ENCODE measurements at regions not wholly inside any gene's neighbourhood (a gene's known extent, or its start where the extent isn't known, plus 50 kb on each side); places are given as distances from the start of the nearest gene placed in this dataset.

DNA sequence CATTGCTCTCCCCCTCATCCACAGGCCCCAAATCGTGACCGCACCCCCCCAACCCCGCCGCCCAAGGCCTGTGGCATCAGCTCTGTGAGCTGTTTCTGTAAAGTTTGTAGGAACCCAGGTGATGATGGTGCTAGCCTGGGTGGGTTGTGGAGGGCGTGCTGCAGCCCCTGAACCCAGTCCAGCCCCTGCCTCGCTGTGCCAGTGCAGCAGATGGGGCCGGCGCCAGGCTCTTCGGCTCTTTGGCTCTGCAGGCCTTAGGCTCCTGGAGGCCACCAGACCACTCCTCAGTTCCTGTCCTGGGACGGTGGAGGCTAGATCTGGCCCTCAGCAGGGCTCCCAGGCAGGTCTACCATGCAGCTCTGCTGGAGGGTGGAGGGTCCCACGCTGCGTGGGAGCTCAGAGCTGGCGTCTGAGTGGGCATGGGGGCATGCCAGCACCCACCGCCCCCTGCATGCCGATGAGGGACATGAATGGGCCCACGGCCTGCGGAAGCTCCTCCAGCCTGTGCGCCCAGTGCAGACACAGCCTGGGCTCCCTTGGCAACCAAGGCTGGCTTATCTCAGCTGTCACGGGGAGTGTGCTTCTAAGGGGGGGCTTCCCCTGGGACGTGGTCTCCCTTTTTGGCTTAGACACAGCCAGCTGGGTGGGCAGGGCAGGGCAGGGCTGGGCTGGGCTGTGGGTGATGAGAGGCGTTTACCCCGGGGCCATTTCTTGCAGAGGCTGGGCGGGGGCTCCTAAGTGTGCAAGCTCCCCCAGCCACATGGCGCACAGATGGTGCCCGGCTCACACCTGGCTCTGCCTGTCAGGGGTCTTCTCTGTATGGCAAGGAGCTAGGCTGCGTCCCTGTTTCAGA lies 1187.6 kb downstream of the BRD1 start:
- TF ChIP-seq, protein P1, sequence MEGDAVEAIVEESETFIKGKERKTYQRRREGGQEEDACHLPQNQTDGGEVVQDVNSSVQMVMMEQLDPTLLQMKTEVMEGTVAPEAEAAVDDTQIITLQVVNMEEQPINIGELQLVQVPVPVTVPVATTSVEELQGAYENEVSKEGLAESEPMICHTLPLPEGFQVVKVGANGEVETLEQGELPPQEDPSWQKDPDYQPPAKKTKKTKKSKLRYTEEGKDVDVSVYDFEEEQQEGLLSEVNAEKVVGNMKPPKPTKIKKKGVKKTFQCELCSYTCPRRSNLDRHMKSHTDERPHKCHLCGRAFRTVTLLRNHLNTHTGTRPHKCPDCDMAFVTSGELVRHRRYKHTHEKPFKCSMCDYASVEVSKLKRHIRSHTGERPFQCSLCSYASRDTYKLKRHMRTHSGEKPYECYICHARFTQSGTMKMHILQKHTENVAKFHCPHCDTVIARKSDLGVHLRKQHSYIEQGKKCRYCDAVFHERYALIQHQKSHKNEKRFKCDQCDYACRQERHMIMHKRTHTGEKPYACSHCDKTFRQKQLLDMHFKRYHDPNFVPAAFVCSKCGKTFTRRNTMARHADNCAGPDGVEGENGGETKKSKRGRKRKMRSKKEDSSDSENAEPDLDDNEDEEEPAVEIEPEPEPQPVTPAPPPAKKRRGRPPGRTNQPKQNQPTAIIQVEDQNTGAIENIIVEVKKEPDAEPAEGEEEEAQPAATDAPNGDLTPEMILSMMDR (IDR thresholded peaks at IDR 0.05; ENCODE audit: low read depth, low read length): no peak
- no peak for DNase-seq (ENCODE audit: extremely low read depth, low read depth)

DNA sequence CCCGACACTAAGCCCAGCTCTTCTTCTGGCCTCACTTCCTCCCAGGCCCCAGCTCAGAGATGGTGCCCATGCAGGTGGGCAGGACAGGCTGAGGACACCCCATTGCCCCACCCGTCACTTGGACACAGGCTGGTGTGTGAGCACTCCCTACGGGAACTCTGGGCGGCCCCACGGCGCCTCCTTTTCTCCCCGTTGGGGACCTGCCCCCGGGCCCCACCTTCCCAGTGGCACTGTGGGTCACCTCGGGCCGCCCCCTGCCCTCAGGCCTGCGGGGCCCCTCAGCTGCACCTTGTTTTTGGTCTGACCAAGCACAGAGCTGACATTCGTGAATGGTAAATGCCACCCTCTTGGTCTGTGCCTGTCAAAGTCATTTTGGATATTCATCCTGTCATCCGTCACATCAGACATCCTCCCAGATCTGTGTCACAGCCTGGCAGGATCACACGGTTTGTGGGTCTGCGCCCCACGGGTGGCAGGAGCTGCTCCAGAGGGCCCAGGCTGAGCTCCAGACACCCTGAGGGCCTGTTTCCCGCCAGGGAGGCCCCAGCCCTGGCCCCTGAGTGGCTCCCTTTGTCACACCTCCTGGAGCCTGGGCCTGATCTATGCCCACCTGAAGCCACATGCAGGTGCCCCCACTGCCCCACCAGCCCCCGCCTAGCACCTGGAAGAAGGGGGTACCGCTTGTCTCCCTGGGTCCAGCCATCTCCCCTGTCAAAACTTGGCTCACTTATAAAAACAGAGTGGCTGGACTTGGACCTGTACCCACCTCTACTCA lies 1188.5 kb downstream of the BRD1 start:
- TF ChIP-seq, protein P1 (IDR thresholded peaks at IDR 0.05; ENCODE audit: low read depth, low read length): no peak
- no peak for DNase-seq (ENCODE audit: extremely low read depth, low read depth)

DNA sequence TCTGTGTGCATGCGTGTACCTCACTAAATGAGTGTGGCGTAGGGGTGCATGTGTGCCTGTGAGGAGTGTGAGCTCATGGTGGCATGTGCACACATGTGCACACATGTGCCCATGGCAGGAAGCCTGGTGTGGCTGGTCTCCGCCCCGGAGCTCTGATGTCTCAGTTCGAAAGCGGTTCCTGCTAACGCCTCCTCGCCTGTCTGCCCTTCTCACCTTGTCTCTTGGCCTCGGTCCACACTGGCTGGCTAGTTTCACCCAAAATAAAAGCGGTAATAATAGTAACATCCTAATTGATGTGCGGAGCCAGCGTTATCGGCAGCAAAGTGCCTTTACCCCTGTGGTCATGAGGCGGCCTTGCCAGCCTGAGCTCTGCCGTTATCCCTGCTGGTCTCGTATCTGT lies 1190.4 kb downstream of the BRD1 start:
- TF ChIP-seq, protein P1 (IDR thresholded peaks at IDR 0.05; ENCODE audit: low read depth, low read length): no peak
- DNase-seq (ENCODE audit: extremely low read depth, low read depth): no peak

DNA sequence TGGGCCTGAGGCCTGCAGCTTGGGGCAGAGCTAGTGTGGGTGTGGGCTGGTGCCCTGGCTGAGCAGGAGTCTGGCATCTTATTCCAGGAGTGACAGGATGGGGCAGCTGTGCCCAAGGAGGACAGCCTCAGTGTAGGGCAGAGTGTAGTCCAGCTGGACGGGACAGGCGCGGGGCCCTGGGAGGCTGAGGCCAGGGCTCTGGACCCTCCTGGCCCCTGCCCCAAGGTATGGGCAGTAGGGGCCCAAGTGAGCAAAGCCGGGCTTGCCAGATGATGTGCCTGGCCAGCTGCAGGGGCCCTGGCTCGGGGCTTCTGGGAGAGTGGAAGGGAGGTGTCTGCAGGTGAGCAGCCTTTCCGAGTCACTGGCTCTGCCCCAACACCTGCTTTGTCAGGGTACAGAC lies 1190.9 kb downstream of the BRD1 start:
- DNase-seq (ENCODE audit: extremely low read depth, low read depth): no peak
- TF ChIP-seq, protein P1 (IDR thresholded peaks at IDR 0.05; ENCODE audit: low read depth, low read length): no peak

DNA sequence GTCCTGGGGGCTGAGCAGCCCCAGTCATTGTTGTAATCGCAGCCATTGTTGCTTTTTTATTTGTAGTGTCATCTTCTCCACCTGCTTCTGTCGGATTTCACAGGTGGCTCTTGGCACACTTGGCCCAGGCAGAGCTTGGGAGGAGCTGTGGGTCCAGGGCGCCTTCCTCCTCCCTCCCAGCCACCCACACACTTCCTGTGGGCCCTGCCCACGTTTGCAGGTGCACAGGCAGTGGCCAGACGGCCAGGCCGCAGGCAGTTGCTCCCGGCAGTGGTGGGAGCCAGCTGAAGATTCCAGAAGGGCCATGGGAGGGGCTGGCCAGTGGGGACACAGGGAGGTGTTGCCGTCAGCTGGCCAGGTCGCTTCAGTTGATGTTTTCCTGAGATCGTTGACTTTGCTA lies 1191.9 kb downstream of the BRD1 start:
- DNase-seq (ENCODE audit: extremely low read depth, low read depth): no peak
- TF ChIP-seq, protein P1 (IDR thresholded peaks at IDR 0.05; ENCODE audit: low read depth, low read length): no peak

DNA sequence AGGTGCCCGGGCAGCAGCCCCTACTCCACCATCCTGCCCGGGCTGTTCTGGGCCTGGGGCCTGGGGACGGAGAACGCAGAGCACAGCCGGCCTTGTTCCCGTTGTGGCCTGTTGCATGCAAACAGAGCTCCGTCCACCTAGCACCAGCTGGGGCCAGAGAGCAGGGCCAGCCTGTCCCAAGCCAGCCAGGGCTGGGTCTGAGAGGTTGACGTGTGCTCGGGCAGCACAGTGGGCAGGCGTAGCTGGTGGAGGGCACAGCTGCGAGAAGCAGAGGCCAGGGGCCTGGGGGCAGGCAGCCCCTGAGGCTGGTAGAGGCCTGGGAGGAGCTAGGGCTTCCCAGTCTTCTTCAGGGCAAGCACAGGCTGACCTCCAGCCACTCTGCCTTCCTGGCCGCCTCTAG lies 1192.6 kb downstream of the BRD1 start:
- TF ChIP-seq, protein P1 (IDR thresholded peaks at IDR 0.05; ENCODE audit: low read depth, low read length): no peak
- DNase-seq (ENCODE audit: extremely low read depth, low read depth): no peak
